ENCODE measurements at regions not wholly inside any gene's neighbourhood (a gene's known extent, or its start where the extent isn't known, plus 50 kb on each side); places are given as distances from the start of the nearest gene placed in this dataset.

GRCh38 chr15:36059596-36059995 lies 513.6 kb upstream of the DPH6 start:
- ChIA-PET POLR2A (no interaction called here), CTCF (no interaction called here)
- DNase-seq (ENCODE audit: low read depth, low spot score): no peak
- TF ChIP-seq CTCF (IDR thresholded peaks at IDR 0.05; ENCODE audit: insufficient read depth, low read length, missing control alignments): no peak
- no peak overlapping the region for H3K4me3 ChIP-seq (ENCODE audit: low read depth, low read length)

GRCh38 chr15:36062357-36062756 lies 516.4 kb upstream of the DPH6 start:
- no peak overlapping the region for H3K4me3 ChIP-seq (ENCODE audit: low read depth, low read length)
- CTCF ChIA-PET: interaction anchor here (1.9 kb wide), 1 partner anchor 311 kb away, joined by 5 read pairs; no protein-coding TSS in a partner anchor
- DNase-seq (ENCODE audit: low read depth, low spot score): no peak
- POLR2A ChIA-PET: no interaction called here
- TF ChIP-seq CTCF (IDR thresholded peaks at IDR 0.05; ENCODE audit: insufficient read depth, low read length, missing control alignments): no peak

DNA sequence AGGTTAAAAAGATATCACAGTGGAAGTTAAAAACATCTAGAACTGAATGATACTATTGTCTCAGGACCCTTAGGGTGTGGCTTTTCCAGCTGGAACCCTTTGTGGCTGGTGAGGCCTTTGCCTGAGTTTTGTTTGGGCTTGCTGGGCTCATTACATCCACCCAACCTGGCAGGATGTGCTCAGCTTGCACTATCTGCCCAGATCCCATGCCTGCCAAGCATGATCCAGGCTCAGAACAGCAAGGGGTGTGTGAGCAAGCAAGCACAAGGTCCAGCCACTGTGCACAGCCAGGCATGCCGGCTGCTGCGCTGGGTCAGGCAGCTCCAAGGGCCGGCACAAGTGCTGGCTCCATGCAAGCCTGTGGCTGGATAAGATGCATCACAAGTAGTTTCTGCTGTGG lies 512.7 kb upstream of the CDIN1 start:
- POLR2A ChIA-PET: no interaction called here
- CTCF ChIA-PET: no interaction called here
- TF ChIP-seq CTCF (IDR thresholded peaks at IDR 0.05; ENCODE audit: insufficient read depth, low read length, missing control alignments): no peak
- H3K4me3 ChIP-seq (ENCODE audit: low read depth, low read length): no peak overlapping the region
- DNase-seq (ENCODE audit: low read depth, low spot score): no peak

DNA sequence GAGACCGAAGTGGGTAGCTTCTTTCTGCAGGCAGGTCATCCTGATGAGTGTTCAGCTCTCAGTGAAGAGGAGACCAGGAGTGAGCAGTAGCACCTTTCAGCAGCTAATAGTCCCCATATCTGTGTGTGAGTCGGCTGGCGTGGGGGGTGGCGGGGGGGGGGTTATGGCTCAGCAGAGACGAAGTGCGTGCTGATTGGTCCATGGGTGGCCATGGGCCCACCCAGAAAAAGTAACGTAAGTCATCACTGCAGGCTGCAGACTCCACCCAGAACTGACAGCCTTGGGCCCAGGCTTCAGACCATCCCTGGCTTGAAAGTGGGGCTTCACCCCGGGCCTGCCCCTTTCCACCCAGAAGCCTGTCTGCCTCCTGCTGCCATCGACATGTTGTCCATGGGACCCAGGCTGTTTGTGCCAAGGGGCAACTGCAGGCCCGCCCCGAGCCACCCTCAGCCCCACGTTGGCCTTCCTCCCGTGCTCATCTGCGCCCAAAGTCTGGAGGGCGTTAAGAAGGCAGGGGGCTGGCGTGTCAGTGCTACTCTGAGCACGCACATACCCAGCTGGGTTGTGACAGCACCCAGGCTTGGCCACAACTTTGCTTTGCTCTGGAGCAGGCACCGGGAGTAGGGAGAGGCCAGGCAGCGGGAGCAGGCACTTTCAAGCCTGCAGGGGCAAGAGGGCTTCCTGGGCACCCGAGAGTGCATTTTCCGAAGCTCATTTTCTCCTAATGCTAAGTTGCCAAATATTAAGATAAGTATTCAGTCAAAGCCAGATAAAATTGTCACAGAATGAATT lies 511.7 kb upstream of the CDIN1 start:
- no peak for TF ChIP-seq CTCF (IDR thresholded peaks at IDR 0.05; ENCODE audit: insufficient read depth, low read length, missing control alignments)
- POLR2A ChIA-PET: interaction anchor here (0.6 kb wide), 1 partner anchor 54 kb away, joined by 3 read pairs; no protein-coding TSS in a partner anchor
- DNase-seq (ENCODE audit: low read depth, low spot score): no peak
- CTCF ChIA-PET: interaction anchor here (0.7 kb wide), 1 partner anchor 15 kb away, joined by 3 read pairs; no protein-coding TSS in a partner anchor
- H3K4me3 ChIP-seq (ENCODE audit: low read depth, low read length): no peak overlapping the region

DNA sequence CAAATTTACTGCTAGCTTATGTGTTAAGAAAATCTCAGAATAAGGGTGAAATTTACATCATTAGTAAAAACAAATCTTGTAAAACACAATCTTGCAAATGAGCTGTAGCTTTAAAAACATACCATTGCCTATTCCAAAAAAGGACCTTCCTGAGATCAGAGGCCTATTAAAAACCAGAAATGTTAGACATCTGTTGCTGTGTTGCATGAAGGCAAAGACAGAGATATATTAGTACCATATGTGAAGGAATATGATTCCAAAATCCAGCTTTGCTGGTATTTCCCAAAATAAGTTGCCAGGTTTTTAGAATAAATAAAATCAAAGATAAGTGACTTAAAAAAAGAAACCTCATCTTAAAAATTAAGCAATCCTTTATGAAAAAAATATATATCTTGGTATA lies 504.1 kb upstream of the CDIN1 start:
- H3K4me3 ChIP-seq (ENCODE audit: low read depth, low read length): no peak overlapping the region
- CTCF ChIA-PET: no interaction called here
- no peak for TF ChIP-seq CTCF (IDR thresholded peaks at IDR 0.05; ENCODE audit: insufficient read depth, low read length, missing control alignments)
- DNase-seq (ENCODE audit: low read depth, low spot score): no peak
- POLR2A ChIA-PET: no interaction called here

DNA sequence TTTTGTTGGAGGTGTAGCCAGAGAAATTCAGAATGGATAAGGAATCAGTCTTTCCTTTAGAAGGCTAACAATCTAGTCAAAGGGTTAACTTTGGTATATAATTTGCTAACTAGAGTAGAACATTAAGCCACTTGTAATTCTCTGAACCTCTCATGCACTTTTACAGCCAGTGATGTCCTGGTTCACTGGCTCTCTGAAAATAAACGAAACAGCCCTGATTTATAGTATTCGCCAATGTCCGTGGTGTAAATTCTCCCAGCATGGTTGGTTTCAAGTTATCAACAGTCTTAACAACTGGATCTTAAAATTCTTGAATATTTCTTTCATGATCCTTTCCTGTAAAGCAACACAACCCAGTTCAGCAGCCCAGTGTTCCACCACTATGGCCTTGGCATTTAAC lies 500.4 kb upstream of the CDIN1 start:
- no peak for TF ChIP-seq CTCF (IDR thresholded peaks at IDR 0.05; ENCODE audit: insufficient read depth, low read length, missing control alignments)
- H3K4me3 ChIP-seq (ENCODE audit: low read depth, low read length): no peak overlapping the region
- POLR2A ChIA-PET: no interaction called here
- CTCF ChIA-PET: no interaction called here
- no peak for DNase-seq (ENCODE audit: low read depth, low spot score)

Data from AG04449 (cell line).